ENCODE measurements at regions not wholly inside any gene's neighbourhood (a gene's known extent, or its start where the extent isn't known, plus 50 kb on each side); places are given as distances from the start of the nearest gene placed in this dataset.

GRCh38 chr12:23446746-23447145, 502.7 kb downstream of the SOX5 start:
- no peak overlapping the region for H3K4me3 ChIP-seq (ENCODE audit: control insufficient read depth in 2 of 3, extremely low read depth in 1 of 3, insufficient read depth in 2 of 3, low read depth in 1 of 3, low read length in 3 of 3)
- no peak overlapping the region for H3K27ac ChIP-seq (ENCODE audit: control insufficient read depth, insufficient read depth, low read length)
- no peaks in the 10 kb centered on the region for H3K36me3 ChIP-seq (ENCODE audit: control insufficient read depth in 2 of 2, extremely low read depth in 1 of 2, insufficient read depth in 2 of 2, low read length in 2 of 2)
- DNase-seq (ENCODE audit: low read depth, low spot score): no peak
- no peak for FAIRE-seq
- no peaks in the 10 kb centered on the region for H4K20me1 ChIP-seq (ENCODE audit: control insufficient read depth, extremely low read depth, insufficient read depth, low read length)
- H3K9ac ChIP-seq (ENCODE audit: control insufficient read depth, extremely low read depth, insufficient read depth, low read length): no peak overlapping the region
- H3K9me3 ChIP-seq (ENCODE audit: control insufficient read depth, low read depth, low read length): no peaks in the 10 kb centered on the region
- H3K9me1 ChIP-seq (ENCODE audit: control insufficient read depth, extremely low read depth, insufficient read depth, low read length): no peaks in the 10 kb centered on the region
- H2AFZ ChIP-seq (ENCODE audit: control insufficient read depth, low read length): no peak overlapping the region
- no peaks in the 10 kb centered on the region for H3K4me1 ChIP-seq (ENCODE audit: control insufficient read depth, extremely low read depth, insufficient read depth, low read length)
- H3K79me2 ChIP-seq (ENCODE audit: control insufficient read depth, insufficient read depth, low read length): no peaks in the 10 kb centered on the region
- no peak for TF ChIP-seq CTCF (optimal IDR thresholded peaks at IDR 0.05 in 1 of 3, IDR thresholded peaks at IDR 0.05 in 1 of 3, conservative IDR thresholded peaks at IDR 0.05 in 1 of 3; ENCODE audit: extremely low read depth in 1 of 3, insufficient read depth in 2 of 3, low read length in 3 of 3)
- dilution Hi-C loops (cut with MboI; ENCODE audit: extremely low pct_ligation_motif_present, low sequenced_read_pairs): no loop called here
- no peak overlapping the region for H3K4me2 ChIP-seq (ENCODE audit: control insufficient read depth, extremely low read depth, insufficient read depth, low read depth, low read length)
- H3K27me3 ChIP-seq (ENCODE audit: control insufficient read depth, extremely low read depth, insufficient read depth, low read length): no peaks in the 10 kb centered on the region

- Histone ChIP-seq H3K9me3 (ENCODE audit: control insufficient read depth, low read depth, low read length) (no peaks in the 10 kb centered on the region), H3K79me2 (ENCODE audit: control insufficient read depth, insufficient read depth, low read length) (no peaks in the 10 kb centered on the region), H3K27ac (ENCODE audit: control insufficient read depth, insufficient read depth, low read length) (no peak overlapping the region), H3K4me2 (ENCODE audit: control insufficient read depth, extremely low read depth, insufficient read depth, low read depth, low read length) (no peak overlapping the region), H3K9me1 (ENCODE audit: control insufficient read depth, extremely low read depth, insufficient read depth, low read length) (no peaks in the 10 kb centered on the region), H3K4me3 (ENCODE audit: control insufficient read depth in 2 of 3, extremely low read depth in 1 of 3, insufficient read depth in 2 of 3, low read depth in 1 of 3, low read length in 3 of 3) (no peak overlapping the region), H4K20me1 (ENCODE audit: control insufficient read depth, extremely low read depth, insufficient read depth, low read length) (no peaks in the 10 kb centered on the region), H2AFZ (ENCODE audit: control insufficient read depth, low read length) (no peak overlapping the region), H3K4me1 (ENCODE audit: control insufficient read depth, extremely low read depth, insufficient read depth, low read length) (no peaks in the 10 kb centered on the region), H3K9ac (ENCODE audit: control insufficient read depth, extremely low read depth, insufficient read depth, low read length) (no peak overlapping the region), H3K27me3 (ENCODE audit: control insufficient read depth, extremely low read depth, insufficient read depth, low read length) (no peaks in the 10 kb centered on the region), H3K36me3 (ENCODE audit: control insufficient read depth in 2 of 2, extremely low read depth in 1 of 2, insufficient read depth in 2 of 2, low read length in 2 of 2) (no peaks in the 10 kb centered on the region)
- DNase-seq (ENCODE audit: low read depth, low spot score) (no peak), FAIRE-seq (no peak)
- TF ChIP-seq CTCF (optimal IDR thresholded peaks at IDR 0.05 in 1 of 3, IDR thresholded peaks at IDR 0.05 in 1 of 3, conservative IDR thresholded peaks at IDR 0.05 in 1 of 3; ENCODE audit: extremely low read depth in 1 of 3, insufficient read depth in 2 of 3, low read length in 3 of 3): no peak
- no peak for TF ChIP-seq EZH2 (IDR thresholded peaks at IDR 0.05; ENCODE audit: low read length)
- dilution Hi-C loops (cut with MboI; ENCODE audit: extremely low pct_ligation_motif_present, low sequenced_read_pairs): no loop called here
These were observed 498.7 kb downstream of the SOX5 start for GRCh38 chr12:23450810-23451209.

Data from keratinocyte (primary cell).